HCT116 (cell line): ENCODE measurements at regions not wholly inside any gene's neighbourhood (a gene's known extent, or its start where the extent isn't known, plus 50 kb on each side); places are given as distances from the start of the nearest gene placed in this dataset.

Experiments
- ATAC-seq: fragments of 200-7000 bp; cut with Tn5 transposase; 2 replicates; pipeline ENCODE4 v1.9.1; 2020; ENCODE audit warnings: mild to moderate bottlenecking, moderate library complexity
- BruUV-seq: library from RNA; stranded (reverse); fragments of 400-500 nt; replicated peaks from 2 replicates; lab custom pipeline; 2021; lab: Mats Ljungman, UMichigan
- CTCF ChIA-PET: fragments of 300-600 bp; sonication (Branson Sonifier 250); formaldehyde crosslinking; loops from one replicate; lab custom pipeline; 2021; ENCODE audit warnings: antibody characterized with exemption; lab: Charles Lee
- POLR2A ChIA-PET: fragments of 300-600, 350-600 bp; sonication (Branson Sonifier 250); formaldehyde crosslinking; loops from one replicate; lab custom pipeline; 2021; ENCODE audit warnings: antibody characterized with exemption; lab: Charles Lee
- RAD21 ChIA-PET, 2 experiments: fragments of 300-600 bp; sonication (Branson Sonifier 250); formaldehyde crosslinking; loops; one replicate each; lab custom pipeline; 2023; ENCODE audit warnings: low total read pairs in 2 of 2; ENCODE audit not compliant: uncharacterized antibody in 2 of 2, unreplicated experiment in 2 of 2, low non-redundant PET in 1 of 2; lab: Charles Lee
- DNase-seq: peaks from one replicate; pipeline ENCODE4 v3.0.0-alpha.2; 2010; ENCODE audit warnings: low read depth, low spot score
- H2AFZ ChIP-seq: fragments of 200-600 bp; shearing (Covaris generic), sonication (generic); 2 replicates; pipeline ENCODE4 v1.6.1; 2017; ENCODE audit warnings: low read depth, mixed run types, mixed read lengths, antibody characterized with exemption, low read length; ENCODE audit not compliant: poor library complexity, severe bottlenecking
- H3K27ac ChIP-seq: 2 replicates; pipeline ENCODE4 v1.5.1; 2012; ENCODE audit warnings: low read depth, low read length
- H3K27me3 ChIP-seq: fragments of 200-600 bp; sonication (generic); 2 replicates; pipeline ENCODE4 v1.6.1; 2016; ENCODE audit warnings: mixed run types, low read length, mixed read lengths; ENCODE audit not compliant: insufficient read depth
- H3K36me3 ChIP-seq, 2 experiments: fragments of 200-500 bp in 1 of 2; fragments of 200-600 bp in 1 of 2; sonication (Bioruptor generic) in 1 of 2; sonication (generic) in 1 of 2; 2 replicates each; pipeline versions ENCODE4 v1.5.1 to v1.6.1; 2014 to 2016; ENCODE audit warnings: low read length in 2 of 2, inconsistent platforms in 1 of 2, mixed read lengths in 1 of 2, mixed run types in 1 of 2; ENCODE audit not compliant: insufficient read depth in 2 of 2, control insufficient read depth in 1 of 2
- H3K4me1 ChIP-seq, 2 experiments: fragments of 200-600 bp in 1 of 2; sonication (generic) in 1 of 2; 2 replicates each; pipeline versions ENCODE4 v1.5.1 to v1.6.1; 2012 to 2017; ENCODE audit warnings: low read length in 2 of 2, inconsistent platforms in 1 of 2, mild to moderate bottlenecking in 1 of 2, mixed read lengths in 1 of 2, mixed run types in 1 of 2, moderate library complexity in 1 of 2; ENCODE audit not compliant: insufficient read depth in 2 of 2, control insufficient read depth in 1 of 2
- H3K4me2 ChIP-seq: fragments of 200-600 bp; sonication (generic); 2 replicates; pipeline ENCODE4 v1.6.1; 2017; ENCODE audit warnings: mixed run types, low read length, mixed read lengths
- H3K4me3 ChIP-seq, 2 experiments: fragments of 200-600 bp in 1 of 2; sonication (generic) in 1 of 2; replicated peaks in 1 of 2; 2 replicates each; pipeline ENCODE4 v1.5.1; 2011 to 2016; ENCODE audit warnings: low read length in 2 of 2, control low read depth in 1 of 2, low read depth in 1 of 2, mild to moderate bottlenecking in 1 of 2, mixed read lengths in 1 of 2, mixed run types in 1 of 2
- H3K79me2 ChIP-seq: fragments of 200-600 bp; sonication (generic); 2 replicates; pipeline ENCODE4 v1.6.1; 2017; ENCODE audit warnings: mild to moderate bottlenecking, mixed run types, low read length, moderate library complexity, mixed read lengths; ENCODE audit not compliant: insufficient read depth
- H3K9ac ChIP-seq: fragments of 200-600 bp; sonication (generic); 2 replicates; pipeline ENCODE4 v1.6.1; 2016; ENCODE audit warnings: low read length, mixed read lengths
- H3K9me2 ChIP-seq: fragments of 200-600 bp; sonication (generic), shearing (Covaris generic); 2 replicates; pipeline ENCODE4 v1.6.1; 2017; ENCODE audit warnings: mixed run types, mild to moderate bottlenecking, moderate library complexity; ENCODE audit not compliant: insufficient read depth
- H3K9me3 ChIP-seq, 2 experiments: fragments of 200-500 bp in 1 of 2; fragments of 200-600 bp in 1 of 2; sonication (Bioruptor generic) in 1 of 2; sonication (generic) in 1 of 2; 2 replicates each; pipeline ENCODE4 v1.6.1; 2014 to 2017; ENCODE audit warnings: low read length in 2 of 2, mixed read lengths in 2 of 2, inconsistent platforms in 1 of 2, low read depth in 1 of 2, mild to moderate bottlenecking in 1 of 2, mixed run types in 1 of 2, moderate library complexity in 1 of 2; ENCODE audit not compliant: control insufficient read depth in 1 of 2, insufficient read depth in 1 of 2
- H4K20me1 ChIP-seq: fragments of 200-600 bp; sonication (generic), shearing (Covaris generic); 2 replicates; pipeline ENCODE4 v1.6.1; 2017; ENCODE audit warnings: mixed run types, mild to moderate bottlenecking, moderate library complexity; ENCODE audit not compliant: insufficient read depth
- ATF3 ChIP-seq: IDR thresholded peaks from 2 replicates; pipeline ENCODE4 v1.6.1; 2012
- CBX3 ChIP-seq: IDR thresholded peaks from 2 replicates; pipeline ENCODE4 v1.6.1; 2012; ENCODE audit warnings: low read depth
- CEBPB ChIP-seq: IDR thresholded peaks from 2 replicates; pipeline ENCODE4 v1.6.1; 2012; ENCODE audit warnings: low read depth
- EGR1 ChIP-seq: IDR thresholded peaks from 2 replicates; pipeline ENCODE4 v1.6.1; 2012; ENCODE audit warnings: low read depth
- ELF1 ChIP-seq: IDR thresholded peaks from 2 replicates; pipeline ENCODE4 v1.6.1; 2012; ENCODE audit warnings: low read depth, borderline replicate concordance
- EZH2 ChIP-seq: fragments of 200-600 bp; sonication (generic); IDR thresholded peaks from 2 replicates; pipeline ENCODE4 v1.6.1; 2017; ENCODE audit warnings: antibody characterized with exemption, mixed run types
- EZH2phosphoT487 ChIP-seq: fragments of 200-600 bp; IDR thresholded peaks from 2 replicates; pipeline ENCODE4 v1.6.1; 2018; ENCODE audit warnings: antibody characterized with exemption, borderline replicate concordance
- FOSL1 ChIP-seq: IDR thresholded peaks from 2 replicates; pipeline ENCODE4 v1.6.1; 2012; ENCODE audit warnings: low read depth
- MAX ChIP-seq: IDR thresholded peaks from 2 replicates; pipeline ENCODE4 v1.6.1; 2012
- POLR2AphosphoS5 ChIP-seq: IDR thresholded peaks from 2 replicates; pipeline ENCODE4 v1.6.1; 2011; ENCODE audit warnings: mild to moderate bottlenecking, low read depth, low read length, moderate library complexity
- RAD21 ChIP-seq: IDR thresholded peaks from 2 replicates; pipeline ENCODE4 v1.6.1; 2012; ENCODE audit warnings: low read depth, mild to moderate bottlenecking
- SIN3A ChIP-seq: IDR thresholded peaks from 2 replicates; pipeline ENCODE4 v1.6.1; 2012; ENCODE audit warnings: low read depth
- SRF ChIP-seq: IDR thresholded peaks from 2 replicates; pipeline ENCODE4 v1.6.1; 2012; ENCODE audit warnings: low read depth
- TCF7L2 ChIP-seq: IDR thresholded peaks from 2 replicates; pipeline ENCODE4 v1.7.0; 2011; ENCODE audit warnings: borderline replicate concordance, inconsistent platforms; ENCODE audit not compliant: insufficient read depth, insufficient read length; ENCODE audit errors: extremely low read depth
- ZBTB33 ChIP-seq: IDR thresholded peaks from 2 replicates; pipeline ENCODE4 v1.6.1; 2011; ENCODE audit warnings: mild to moderate bottlenecking, low read length, moderate library complexity; ENCODE audit not compliant: insufficient replicate concordance; ENCODE audit errors: extremely low read depth
- ZNF274 ChIP-seq: fragments of 200-500 bp; sonication (Bioruptor generic); IDR thresholded peaks from 2 replicates; pipeline ENCODE4 v1.6.1; 2014; ENCODE audit warnings: mild to moderate bottlenecking, low read depth, low read length, inconsistent platforms
- intact Hi-C: fragments of 100-400 bp; cut with micrococcal nuclease; formaldehyde crosslinking; loops from 2 replicates; pipeline ENCODE4 v1.10.0; 2022

- H4K20me1 ChIP-seq: no peaks in the 10 kb centered on the region
- RAD21 ChIA-PET: interaction anchor here in 1 of 2 experiments (0.6 kb wide), 1 partner anchor 10 kb away, joined by 5 read pairs; no protein-coding TSS in a partner anchor
- H3K9me3 ChIP-seq: no peaks in the 10 kb centered on the region
- no peaks in the 10 kb centered on the region for H3K4me1 ChIP-seq
- no peak overlapping the region for H3K27ac ChIP-seq
- no peaks in the 10 kb centered on the region; the same call in 1 of the 2 replicates for H3K27me3 ChIP-seq
- no peaks in the 10 kb centered on the region for H3K9me2 ChIP-seq
- no TSS peak for BruUV-seq
- no peak overlapping the region for H2AFZ ChIP-seq
- no peak overlapping the region for H3K4me3 ChIP-seq
- no peaks in the 10 kb centered on the region for H3K36me3 ChIP-seq
- TF ChIP-seq SIN3A (no peak), EZH2phosphoT487 (no peak)
- intact Hi-C loops: no loop called here
- ATAC-seq (no peak), DNase-seq (no peak)
- H3K79me2 ChIP-seq: no peaks in the 10 kb centered on the region
- POLR2A ChIA-PET: no interaction called here
- CTCF ChIA-PET: no interaction called here
- H3K4me2 ChIP-seq: no peak overlapping the region
- no peak overlapping the region for H3K9ac ChIP-seq
Measured at GRCh38 chr5:172550996-172551395, 90.1 kb upstream of the NEURL1B start.

- no peak for TF ChIP-seq EGR1
- no peak for TF ChIP-seq CBX3
- TF ChIP-seq ZNF274: no peak
- TF ChIP-seq ATF3: no peak
- no peak for TF ChIP-seq CEBPB
- TF ChIP-seq SRF: no peak
- TF ChIP-seq EZH2: no peak
- no peak for TF ChIP-seq FOSL1
- no peak for TF ChIP-seq RAD21
- no peak for TF ChIP-seq TCF7L2
- no peak for TF ChIP-seq SIN3A
- TF ChIP-seq EZH2phosphoT487: no peak
- no peak for TF ChIP-seq MAX
- no peak for TF ChIP-seq ZBTB33
- TF ChIP-seq ELF1: no peak
- TF ChIP-seq POLR2AphosphoS5: no peak
- TF ChIP-seq, all 23 proteins: peak for 0
Measured at GRCh38 chr5:172550096-172550765, 90.8 kb upstream of the NEURL1B start.

More at GRCh38 chr5:172550096-172550765, 90.8 kb upstream of the NEURL1B start:
- no peaks in the 10 kb centered on the region for H3K9me2 ChIP-seq
- H3K27ac ChIP-seq: no peak overlapping the region
- H4K20me1 ChIP-seq: no peaks in the 10 kb centered on the region
- H3K79me2 ChIP-seq: no peaks in the 10 kb centered on the region
- H3K9ac ChIP-seq: no peak overlapping the region
- DNase-seq: no peak
- no peaks in the 10 kb centered on the region for H3K36me3 ChIP-seq
- H3K4me2 ChIP-seq: no peak overlapping the region
- no peak overlapping the region for H2AFZ ChIP-seq
- no peak for ATAC-seq
- no peaks in the 10 kb centered on the region for H3K4me1 ChIP-seq
- CTCF ChIA-PET: no interaction called here
- no peaks in the 10 kb centered on the region for H3K9me3 ChIP-seq
- H3K27me3 ChIP-seq: peaks cover 6% of the 10 kb centered on the region; the same call in 1 of the 2 replicates
- BruUV-seq: no TSS peak
- H3K4me3 ChIP-seq: no peak overlapping the region
- POLR2A ChIA-PET: no interaction called here
- intact Hi-C loops: no loop called here
- RAD21 ChIA-PET: no interaction called here
